Stomach (tissue), 8 donors: ENCODE measurements at regions not wholly inside any gene's neighbourhood (a gene's known extent, or its start where the extent isn't known, plus 50 kb on each side); places are given as distances from the start of the nearest gene placed in this dataset.

ENCODE experiments used
- DNase-seq, 2 donors: peaks; one replicate each; pipeline versions ENCODE4 v3.0.0 to v3.0.0-alpha.2; 2013 to 2019
- H3K27ac ChIP-seq, 5 donors: fragments of 200-600 bp in 4 of 5; sonication (generic) in 4 of 5; one replicate each; pipeline ENCODE4 v1.5.1; 2013 to 2019; ENCODE audit warnings: mild to moderate bottlenecking in 1 of 5, moderate library complexity in 1 of 5
- H3K27me3 ChIP-seq, 3 donors: fragments of 200-600 bp; sonication (generic); one replicate each; pipeline ENCODE4 v1.5.1; 2017 to 2019; ENCODE audit warnings: mixed run types in 1 of 3
- H3K36me3 ChIP-seq, 4 donors: fragments of 200-600 bp; sonication (generic); 1 replicate in 3 of 4; 2 replicates in 1 of 4; pipeline ENCODE4 v1.5.1; 2016 to 2019
- H3K4me1 ChIP-seq, 4 donors: fragments of 200-600 bp; sonication (generic); one replicate each; pipeline ENCODE4 v1.5.1; 2016 to 2019
- H3K4me3 ChIP-seq, 4 donors: fragments of 200-600 bp; sonication (generic) in 3 of 4; one replicate each; pipeline ENCODE4 v1.5.1; 2016 to 2019; ENCODE audit warnings: mild to moderate bottlenecking in 1 of 4
- H3K9me3 ChIP-seq, 4 donors: fragments of 200-600 bp; sonication (generic); one replicate each; pipeline ENCODE4 v1.5.1; 2016 to 2019
- CTCF ChIP-seq, 7 experiments: fragments of 450-650 bp in 4 of 7; fragments of 200-600 bp in 3 of 7; sonication (generic) in 3 of 7; IDR thresholded peaks; one replicate each; pipeline ENCODE4 v1.5.1; 2016 to 2019; ENCODE audit warnings: antibody characterized with exemption in 7 of 7, control low read depth in 2 of 7, mild to moderate bottlenecking in 1 of 7
- EP300 ChIP-seq: sonication (generic); formaldehyde crosslinking; IDR thresholded peaks from one replicate; pipeline ENCODE4 v1.6.1; 2017; ENCODE audit warnings: antibody characterized with exemption
- POLR2A ChIP-seq, 4 donors: fragments of 450-650 bp; IDR thresholded peaks; one replicate each; pipeline ENCODE4 v1.6.1; 2016; ENCODE audit warnings: antibody characterized with exemption in 4 of 4, control low read depth in 2 of 4, mild to moderate bottlenecking in 1 of 4, moderate library complexity in 1 of 4
- POLR2AphosphoS5 ChIP-seq, 3 donors: sonication (generic); formaldehyde crosslinking; IDR thresholded peaks; one replicate each; pipeline ENCODE4 v1.6.1; 2016; ENCODE audit warnings: antibody characterized with exemption in 3 of 3
- WGBS, 5 donors: extraction: QIAGEN DNeasy Blood & Tissue Kit in 3 of 5; methylation state at CpG; one replicate each; pipeline versions ENCODE4 v1.1.5 to v1.1.7; 2013 to 2018; 5-methylcytosine and 5-hydroxymethylcytosine counted together
- intact Hi-C: fragments of 100-400 bp; cut with DNase I; formaldehyde crosslinking; loops from one replicate; pipeline ENCODE4 v1.15.1; 2023; ENCODE audit warnings: low total_unique reads
- donor health status: healthy with polysubstance abuse.
- donor health status: Bipolar disorder and iron deficiency.
- donor health status: healthy.

- TF ChIP-seq CTCF (IDR thresholded peaks at IDR 0.05), result no peak
- TF ChIP-seq EP300, result no peak
- TF ChIP-seq POLR2A (IDR thresholded peaks at IDR 0.05), result no peak
- no peak for TF ChIP-seq POLR2AphosphoS5 (IDR thresholded peaks at IDR 0.05)
- H3K9me3 ChIP-seq, result no peaks in the 10 kb centered on the region
- H3K27ac ChIP-seq, result no peak overlapping the region
- 61 to 71% (median 69%) methylated on average over 4 of the region's 4 CpGs for WGBS, 5 donors
- intact Hi-C loops, result no loop called here
- no peaks in the 10 kb centered on the region for H3K4me1 ChIP-seq
- no peaks in the 10 kb centered on the region for H3K27me3 ChIP-seq
- H3K4me3 ChIP-seq, result no peak overlapping the region
- no peaks in the 10 kb centered on the region for H3K36me3 ChIP-seq
- DNase-seq, result no peak
Observed at GRCh38 chr2:224213396-224213795, 174.3 kb upstream of the SERPINE2 start.

- Histone ChIP-seq H3K36me3 (no peaks in the 10 kb centered on the region), H3K9me3 (no peaks in the 10 kb centered on the region), H3K27me3 (no peaks in the 10 kb centered on the region), H3K4me1 (no peaks in the 10 kb centered on the region), H3K4me3 (no peak overlapping the region), H3K27ac (no peak overlapping the region)
- intact Hi-C loops, result no loop called here
- 55 to 71% (median 63%) methylated on average over 4 of the region's 4 CpGs for WGBS, 5 donors
- DNase-seq, result peak in 1 of 2 donors; percentile 64
- TF ChIP-seq POLR2A (IDR thresholded peaks at IDR 0.05) (no peak), CTCF (IDR thresholded peaks at IDR 0.05) (no peak), POLR2AphosphoS5 (IDR thresholded peaks at IDR 0.05) (no peak), EP300 (no peak)
Observed at GRCh38 chr2:224211791-224212190, 172.7 kb upstream of the SERPINE2 start.

- intact Hi-C loops, result no loop called here
- H3K4me1 ChIP-seq, result no peaks in the 10 kb centered on the region
Observed at GRCh38 chr2:224211181-224211480, 172.0 kb upstream of the SERPINE2 start.

GRCh38 chr2:224210286-224211180 is 171.4 kb upstream of the SERPINE2 start:
- H3K27me3 ChIP-seq, result no peaks in the 10 kb centered on the region
- TF ChIP-seq CTCF (IDR thresholded peaks at IDR 0.05), result no peak
- H3K9me3 ChIP-seq, result no peaks in the 10 kb centered on the region
- WGBS, 5 donors, result 68 to 88% (median 78%) methylated on average over 6 of the region's 6 CpGs
- DNase-seq, result no peak
- H3K27ac ChIP-seq, result no peak overlapping the region
- H3K4me3 ChIP-seq, result no peak overlapping the region
- H3K4me1 ChIP-seq, result no peaks in the 10 kb centered on the region
- no peaks in the 10 kb centered on the region for H3K36me3 ChIP-seq
- intact Hi-C loops, result no loop called here

More at GRCh38 chr2:224211181-224211480, 172.0 kb upstream of the SERPINE2 start:
- TF ChIP-seq CTCF (IDR thresholded peaks at IDR 0.05) (no peak), POLR2AphosphoS5 (IDR thresholded peaks at IDR 0.05) (no peak), POLR2A (IDR thresholded peaks at IDR 0.05) (no peak), EP300 (no peak)
- H3K4me3 ChIP-seq, result no peak overlapping the region
- no peak for DNase-seq
- H3K36me3 ChIP-seq, result no peaks in the 10 kb centered on the region
- no peaks in the 10 kb centered on the region for H3K27me3 ChIP-seq
- no peak overlapping the region for H3K27ac ChIP-seq
- no peaks in the 10 kb centered on the region for H3K9me3 ChIP-seq
